HG02852 (cell line): ENCODE measurements at regions not wholly inside any gene's neighbourhood (a gene's known extent, or its start where the extent isn't known, plus 50 kb on each side); places are given as distances from the start of the nearest gene placed in this dataset.
"Not testable (repeated sequence)": the region's sequence is repeated elsewhere in the genome, so short reads cannot be mapped to it uniquely, and the experiment has no call there.

ENCODE experiments used
- ATAC-seq: cut with Tn5 transposase; IDR thresholded peaks from one replicate; pipeline ENCODE4 v1.9.1; 2021; ENCODE audit warnings: mild to moderate bottlenecking, moderate library complexity; ENCODE audit not compliant: unreplicated experiment

DNA sequence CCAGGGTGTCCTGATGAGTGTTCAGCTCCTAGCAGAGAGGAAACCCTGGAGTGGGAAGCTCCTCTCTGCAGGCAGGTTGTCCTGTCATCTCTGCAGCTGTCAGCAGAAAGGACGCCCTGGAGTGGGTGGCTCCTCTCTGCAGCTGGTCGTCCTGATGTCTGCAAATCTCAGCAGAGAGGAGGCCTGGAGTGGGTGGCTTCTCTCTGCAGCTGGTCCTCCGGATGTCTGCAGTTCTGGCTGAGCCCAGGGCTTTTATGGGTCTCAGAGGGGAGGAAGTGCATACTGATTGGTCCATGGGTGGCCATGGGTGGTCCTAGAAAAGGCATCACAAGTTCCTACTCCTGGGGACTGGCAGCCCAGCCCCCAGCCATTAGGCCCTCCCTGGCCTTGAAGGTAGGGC is 102.6 kb upstream of the BNIP2 start:
- no peak for ATAC-seq

DNA sequence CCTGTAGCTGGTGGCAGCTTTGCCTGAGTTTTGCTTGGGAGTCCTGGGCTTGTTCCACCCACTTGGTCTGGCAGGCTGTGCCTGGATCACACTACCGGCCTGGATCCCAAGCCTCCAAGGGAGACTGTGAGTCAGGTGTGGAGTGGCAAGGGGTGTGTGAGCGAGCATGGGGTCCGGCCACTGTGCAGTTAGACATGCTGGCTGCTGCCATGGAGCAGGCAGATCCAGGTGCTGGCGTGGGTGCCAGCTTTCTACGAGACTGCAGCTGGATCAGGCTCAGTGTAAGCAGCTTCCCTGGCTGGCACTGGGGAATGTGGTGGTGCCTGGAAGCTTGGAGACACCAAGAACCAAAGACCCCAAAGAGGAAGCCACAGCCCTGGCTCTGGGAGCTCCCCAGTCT is 102.0 kb upstream of the BNIP2 start:
- no peak for ATAC-seq

DNA sequence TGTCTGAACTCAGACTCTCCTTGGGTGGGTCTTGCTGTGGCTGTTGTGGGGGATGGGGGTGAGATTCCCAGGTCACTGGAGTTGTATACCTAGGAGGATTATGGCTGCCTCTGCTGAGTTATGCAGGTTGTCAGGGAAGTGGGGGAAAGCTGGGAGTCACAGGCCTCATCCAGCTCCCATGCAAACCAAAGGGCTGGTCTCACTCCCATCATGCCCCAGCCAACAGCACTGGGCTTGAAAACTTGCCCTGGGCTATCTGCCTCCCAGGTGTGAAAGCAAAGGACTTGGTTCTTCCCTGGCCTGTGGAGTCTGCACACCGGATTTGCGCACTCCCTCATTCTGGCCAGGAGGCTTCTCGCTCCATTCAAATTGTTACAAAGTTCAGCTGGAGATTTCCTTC is 97.3 kb upstream of the BNIP2 start:
- not testable (repeated sequence) for ATAC-seq

DNA sequence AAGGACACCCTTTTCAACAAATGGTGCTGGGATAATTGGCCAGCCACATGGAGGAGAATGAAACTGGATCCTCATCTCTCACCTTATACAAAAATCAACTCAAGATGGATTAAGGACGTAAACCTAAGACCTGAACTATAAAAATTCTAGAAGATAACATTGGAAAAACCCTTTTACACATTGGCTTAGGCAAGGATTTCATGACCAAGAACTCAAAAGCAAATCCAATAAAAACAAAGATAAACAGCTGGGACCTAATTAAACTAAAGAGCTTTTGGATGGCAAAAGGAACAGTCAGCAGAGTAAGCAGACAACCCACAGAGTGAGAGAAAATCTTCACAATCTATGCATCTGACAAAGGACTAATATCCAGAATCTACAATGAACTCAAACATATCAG is 96.9 kb upstream of the BNIP2 start:
- not testable (repeated sequence) for ATAC-seq

DNA sequence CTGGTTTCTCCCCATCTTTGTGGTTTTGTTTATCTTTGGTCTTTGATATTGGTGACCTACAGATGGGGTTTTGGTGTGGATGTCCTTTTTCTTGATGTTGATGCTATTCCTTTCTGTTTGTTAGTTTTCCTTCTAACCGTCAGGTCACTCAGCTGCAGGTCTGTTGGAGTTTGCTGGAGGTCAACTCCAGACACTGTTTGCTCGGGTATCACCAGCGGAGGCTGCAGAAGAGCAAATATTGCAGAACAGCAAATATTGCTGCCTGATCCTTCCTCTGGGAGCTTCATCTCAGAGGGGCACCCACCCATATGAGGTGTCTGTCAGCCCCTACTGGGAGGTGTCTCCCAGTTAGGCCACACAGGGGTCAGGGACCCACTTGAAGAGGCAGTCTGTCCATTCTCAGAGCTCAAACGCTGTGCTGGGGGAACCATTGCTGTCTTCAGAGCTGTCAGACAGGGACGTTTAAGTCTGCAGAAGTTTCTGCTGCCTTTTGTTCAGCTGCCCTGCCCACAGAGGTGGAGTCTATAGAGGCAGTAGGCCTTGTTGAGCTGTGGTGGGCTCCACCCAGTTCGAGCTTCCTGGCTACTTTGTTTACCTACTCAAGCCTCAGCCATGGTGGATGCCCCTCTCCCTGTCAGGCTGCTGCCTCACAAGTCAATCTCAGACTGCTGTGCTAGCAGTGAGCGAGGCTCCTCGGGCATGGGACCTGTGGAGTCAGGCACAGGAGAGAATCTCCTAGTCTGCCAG is 94.8 kb upstream of the BNIP2 start:
- not testable (repeated sequence) for ATAC-seq

DNA sequence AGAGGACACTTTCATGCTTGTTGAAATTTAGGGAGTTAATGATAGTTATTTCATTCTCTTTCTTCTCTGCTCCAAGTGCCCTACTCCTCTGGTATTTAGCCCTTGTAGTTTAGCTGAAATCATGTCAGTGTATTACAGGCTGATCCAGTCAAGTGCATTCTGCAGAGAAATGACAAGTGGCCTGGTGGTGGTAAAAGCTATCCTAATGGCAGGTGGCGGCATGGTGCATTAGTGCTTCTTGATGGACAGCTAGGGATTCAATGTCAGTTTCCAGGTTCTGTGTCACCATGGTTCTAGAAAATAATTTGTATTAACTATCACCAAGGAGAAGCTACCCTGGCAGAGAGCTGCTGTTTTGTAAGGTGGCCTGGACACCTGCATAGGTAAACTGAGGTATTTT is 90.0 kb upstream of the BNIP2 start:
- no peak for ATAC-seq

DNA sequence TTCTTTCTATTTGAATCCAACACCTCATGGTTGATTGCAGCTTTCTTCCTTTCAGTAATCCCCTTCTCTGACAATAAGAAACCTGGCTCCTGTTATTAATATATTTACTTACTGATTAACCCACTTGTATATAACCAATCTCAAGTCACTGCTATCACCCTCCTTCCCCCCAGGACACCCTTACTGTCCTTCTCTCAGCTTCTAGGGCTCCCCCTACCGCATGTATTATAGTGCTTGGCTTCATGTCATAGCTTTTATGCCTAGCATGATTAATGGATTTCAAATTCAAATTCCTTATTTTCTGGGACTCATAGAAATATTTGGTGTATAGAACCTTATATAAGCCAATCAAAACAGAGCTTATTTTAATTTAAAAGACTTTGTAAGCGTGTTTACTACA is 75.7 kb upstream of the BNIP2 start:
- no peak for ATAC-seq

DNA sequence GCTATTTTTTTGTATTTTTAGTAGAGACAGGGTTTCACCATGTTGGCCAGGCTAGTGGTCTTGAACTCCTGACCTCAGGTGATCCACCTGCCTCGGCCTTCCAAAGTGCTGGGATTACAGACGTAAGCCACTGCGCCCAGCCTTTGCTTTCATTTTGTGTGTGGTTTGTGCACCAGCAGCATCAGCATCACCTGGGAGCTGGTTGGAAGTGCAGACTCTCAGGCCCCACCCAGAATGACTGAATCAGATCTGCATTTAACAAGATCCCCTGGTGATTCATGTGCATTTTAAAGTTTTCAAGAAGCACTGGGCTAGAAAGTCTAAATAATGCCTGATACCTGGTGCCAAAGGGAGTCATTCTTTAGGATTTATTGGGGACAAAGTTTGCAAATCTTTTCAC is 73.4 kb upstream of the BNIP2 start:
- ATAC-seq: no peak

DNA sequence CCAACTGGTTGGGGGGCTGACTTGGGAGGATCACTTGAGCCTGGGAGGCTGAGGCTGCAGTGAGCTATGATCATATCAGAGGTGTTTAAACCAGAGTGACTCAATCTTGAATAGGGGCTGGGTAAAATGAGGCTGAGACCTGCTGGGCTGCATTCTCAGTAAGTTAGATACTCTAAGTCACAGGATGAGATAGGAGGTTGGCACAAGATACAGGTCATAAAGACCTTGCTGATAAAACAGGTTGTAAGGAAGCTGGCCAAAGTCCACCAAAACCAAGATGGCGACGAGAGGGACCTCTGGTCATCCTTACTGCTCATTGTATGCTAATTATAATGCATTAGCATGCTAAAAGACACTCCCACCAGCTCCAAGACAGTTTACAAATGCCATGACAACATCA is 71.1 kb upstream of the BNIP2 start:
- ATAC-seq: not testable (repeated sequence)

DNA sequence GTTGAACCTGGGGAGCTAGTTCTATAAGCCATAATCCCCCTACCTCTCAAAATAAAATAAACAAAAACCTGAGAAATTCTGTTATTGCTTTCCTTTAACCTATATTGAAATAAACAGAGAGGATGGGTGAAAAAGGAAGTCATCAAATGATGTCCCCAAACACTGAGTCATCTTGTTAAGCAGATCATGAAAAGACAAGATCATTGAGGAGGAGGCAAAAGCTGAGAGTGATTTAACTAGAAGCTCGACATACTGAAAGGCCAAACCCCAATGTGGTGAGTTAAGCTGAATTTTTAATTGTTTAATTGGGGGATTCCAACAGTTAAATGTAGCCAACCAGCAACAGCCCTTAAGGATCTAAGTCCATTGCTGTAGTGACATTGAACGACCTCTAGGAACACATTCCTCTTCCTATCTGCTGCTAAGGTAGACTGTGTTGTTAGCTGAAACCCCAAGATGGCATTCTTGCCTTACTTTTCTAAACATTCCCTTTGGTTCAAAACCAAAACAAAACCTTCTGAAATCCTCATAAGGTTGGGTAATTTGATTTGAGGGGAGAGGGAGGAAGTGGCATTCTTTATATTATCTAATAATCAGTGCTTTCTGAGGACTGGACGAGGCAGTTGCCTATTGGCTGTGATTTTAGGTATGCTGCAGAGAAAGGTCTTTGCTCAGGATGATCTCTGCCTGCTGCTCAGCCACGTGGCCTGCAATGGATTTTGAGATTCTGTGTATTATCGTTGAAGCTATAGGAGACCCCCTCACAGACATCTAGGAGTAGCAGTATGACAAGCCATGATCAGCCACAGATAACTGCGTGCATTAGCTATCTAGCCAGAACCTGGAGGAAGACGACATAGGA is 62.7 kb upstream of the BNIP2 start:
- no peak for ATAC-seq

DNA sequence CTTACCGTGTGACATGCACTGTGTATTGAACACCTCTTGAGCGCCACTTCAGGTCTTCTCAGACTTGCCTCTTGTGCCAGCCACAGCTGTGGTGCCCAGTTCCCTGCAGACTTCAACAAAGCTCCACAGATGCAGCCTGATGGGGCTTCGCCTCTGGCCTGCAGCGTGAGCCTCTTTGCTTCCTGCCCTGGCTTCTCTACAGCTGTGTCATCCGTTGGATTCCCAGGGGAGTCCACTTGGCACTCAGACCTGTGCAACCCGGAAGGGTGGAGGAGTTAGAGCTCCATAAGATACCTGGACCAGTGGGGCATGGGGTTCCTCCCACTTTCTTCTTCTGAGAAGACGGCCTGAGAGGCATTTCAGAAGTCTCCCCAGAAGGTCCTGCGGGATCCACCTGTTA is 57.7 kb upstream of the BNIP2 start:
- no peak for ATAC-seq

DNA sequence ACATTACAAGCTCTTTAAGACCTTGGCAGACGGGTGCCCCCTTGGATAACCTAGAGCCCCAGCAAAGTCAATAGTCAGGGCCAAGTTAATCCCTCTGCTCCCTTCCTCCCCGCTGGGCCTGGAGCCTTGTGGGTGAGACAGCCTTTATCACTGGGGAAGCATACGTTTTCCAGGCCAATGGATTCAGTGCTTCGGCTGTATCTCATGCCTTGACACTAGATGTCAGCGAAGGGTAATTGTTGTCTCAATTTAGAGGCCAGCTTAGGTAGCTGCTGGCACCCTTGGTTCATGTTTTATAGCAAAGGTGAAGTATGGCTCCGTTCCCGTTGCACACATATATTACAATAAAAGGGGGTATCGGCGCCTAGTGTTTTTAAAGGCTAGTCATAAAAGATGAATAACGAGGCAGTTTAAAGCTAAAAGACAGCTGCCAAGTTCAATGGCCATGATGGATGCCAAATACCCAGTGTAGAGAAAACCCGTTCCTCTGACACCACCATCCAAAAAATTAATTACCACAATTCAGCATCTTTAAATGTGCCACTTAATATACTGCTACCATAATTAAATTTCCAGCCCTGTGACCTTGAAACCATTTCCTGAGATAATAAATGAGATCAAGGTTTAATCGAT is 52.3 kb upstream of the BNIP2 start:
- no peak for ATAC-seq

DNA sequence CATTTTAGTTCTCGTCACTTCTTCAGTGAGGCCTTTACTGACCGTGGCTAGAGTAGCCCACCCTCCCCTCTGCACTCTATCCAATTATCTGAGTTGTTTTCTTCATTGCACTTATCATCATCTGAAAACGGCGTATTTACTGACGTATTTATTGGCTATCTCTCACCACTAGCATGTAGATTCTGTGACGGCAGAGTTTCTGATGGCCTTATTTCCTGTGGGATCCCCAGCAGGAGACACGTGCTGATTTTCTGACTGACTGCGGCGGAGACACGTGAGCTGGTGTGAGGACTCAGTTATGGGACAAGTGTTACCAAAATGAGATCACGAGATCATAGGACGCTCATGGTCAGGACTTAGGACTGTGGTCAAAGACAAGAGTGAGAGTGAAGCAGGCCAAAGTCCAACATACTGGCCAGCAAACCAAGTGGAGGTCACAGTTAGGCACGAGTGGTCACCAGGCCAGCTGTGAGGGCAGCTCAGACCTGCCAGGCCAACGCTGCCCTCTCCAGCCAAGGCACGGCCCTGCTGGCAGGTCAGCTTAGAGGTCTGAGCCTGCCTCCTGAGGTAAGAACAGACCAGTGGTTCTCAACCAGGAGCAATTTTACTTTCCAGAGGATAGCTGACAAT is 50.6 kb upstream of the BNIP2 start:
- no peak for ATAC-seq
